ENCODE measurements at regions not wholly inside any gene's neighbourhood (a gene's known extent, or its start where the extent isn't known, plus 50 kb on each side); places are given as distances from the start of the nearest gene placed in this dataset.
A peak's percentile ranks its signal among the peaks of the same experiment; 100 is the strongest.

- Histone ChIP-seq H3K14ac (ENCODE audit: insufficient read length) (no peak overlapping the region), H2AK5ac (ENCODE audit: low read depth, low read length) (no peak overlapping the region), H3K79me1 (ENCODE audit: low read depth, low read length) (no peaks in the 10 kb centered on the region), H3K23me2 (ENCODE audit: low read depth, low read length) (no peaks in the 10 kb centered on the region), H4K20me1 (replicated peaks in 1 of 2; ENCODE audit: control insufficient read depth in 1 of 2, insufficient read depth in 2 of 2, low read length in 2 of 2) (no peaks in the 10 kb centered on the region), H3K4me1 (replicated peaks in 1 of 4; ENCODE audit: control insufficient read depth in 3 of 4, insufficient read depth in 4 of 4, low read length in 3 of 4) (no peaks in the 10 kb centered on the region), H3K56ac (replicated peaks; ENCODE audit: insufficient read length, low read depth, low read length) (no peak overlapping the region), H4K91ac (replicated peaks; ENCODE audit: insufficient read length, low read length) (no peak overlapping the region), H3K27me3 (replicated peaks in 1 of 4; ENCODE audit: control insufficient read depth in 3 of 4, extremely low read depth in 1 of 4, insufficient read depth in 3 of 4, low read length in 3 of 4) (no peaks in the 10 kb centered on the region), H3K4ac (replicated peaks; ENCODE audit: insufficient read length, low read depth, low read length) (no peak overlapping the region), H2BK20ac (ENCODE audit: low read length) (no peak overlapping the region), H3K23ac (ENCODE audit: insufficient read length) (no peak overlapping the region), H2BK5ac (ENCODE audit: low read depth, low read length) (no peak overlapping the region), H3K4me3 (ENCODE audit: extremely low read depth in 1 of 4, insufficient read depth in 2 of 4, low read depth in 3 of 4, low read length in 4 of 4) (no peak overlapping the region), H2BK12ac (ENCODE audit: low read depth, low read length) (no peak overlapping the region), H3K4me2 (ENCODE audit: insufficient read depth in 1 of 2, low read depth in 2 of 2, low read length in 2 of 2) (no peak overlapping the region), H2BK120ac (replicated peaks; ENCODE audit: low read depth, low read length) (no peak overlapping the region), H3K9me3 (ENCODE audit: insufficient read depth in 2 of 2, low read depth in 1 of 2, low read length in 1 of 2) (no peaks in the 10 kb centered on the region), H4K8ac (ENCODE audit: extremely low read depth, insufficient read depth, low read length) (no peak overlapping the region), H3K79me2 (ENCODE audit: control insufficient read depth in 1 of 2, insufficient read depth in 2 of 2, low read length in 2 of 2) (no peaks in the 10 kb centered on the region), H2AFZ (ENCODE audit: low read length) (no peak overlapping the region), H3K27ac (ENCODE audit: low read depth, low read length) (no peak overlapping the region), H3K18ac (ENCODE audit: extremely low read depth, low read length) (no peak overlapping the region), H3K9ac (replicated peaks in 1 of 4; ENCODE audit: extremely low read depth in 1 of 4, low read depth in 3 of 4, low read length in 3 of 4) (no peak overlapping the region), H3K36me3 (ENCODE audit: control insufficient read depth in 2 of 4, insufficient read depth in 4 of 4, low read length in 3 of 4) (no peaks in the 10 kb centered on the region), H4K5ac (ENCODE audit: insufficient read length, low read depth, low read length) (no peak overlapping the region), H2BK15ac (ENCODE audit: low read length) (no peak overlapping the region)
- ChIA-PET CTCF (ENCODE audit: partially characterized antibody) (interaction anchor here (0.6 to 1.2 kb wide), 3 partner anchors 11 to 46 kb away, joined by 3 to 4 read pairs (median 3); no protein-coding TSS in a partner anchor), POLR2A (ENCODE audit: partially characterized antibody) (interaction anchor here (0.5 kb wide), 1 partner anchor 1078 kb away, joined by 3 read pairs; no protein-coding TSS in a partner anchor)
- TF ChIP-seq GTF2F1 (IDR thresholded peaks at IDR 0.05; ENCODE audit: borderline replicate concordance, low read depth, low read length) (no peak), RAD21 (IDR thresholded peaks at IDR 0.05 in 1 of 2, conservative IDR thresholded peaks at IDR 0.05 in 1 of 2; ENCODE audit: low read depth in 2 of 2, low read length in 2 of 2) (peak; percentile 38 to 52), CTCF (IDR thresholded peaks at IDR 0.05; ENCODE audit: control extremely low read depth in 1 of 3, insufficient read depth in 1 of 3, low read depth in 1 of 3, low read length in 3 of 3) (peak; percentile 16 to 51 (median 44); a peak in 2 of 4 replicates)
- WGBS, 2 experiments (ENCODE audit: extremely low coverage in 1 of 2, insufficient coverage in 1 of 2, insufficient read length in 1 of 2, insufficient replicate concordance in 2 of 2, low coverage in 1 of 2, low lambda C conversion rate in 2 of 2, missing lambda C conversion rate in 1 of 2) = 99% methylated on average over 7 of the region's 8 CpGs; no CpG with 5 or more reads in 1 of the 2 experiments
- FAIRE-seq (no peak), DNase-seq (ENCODE audit: low read depth in 1 of 2, low spot score in 2 of 2) (no peak)
Measured at GRCh38 chr12:73057428-73057827, 785.3 kb downstream of the TRHDE start.

Data from H1 (cell line).